Heart left ventricle (tissue), 13 donors: ENCODE measurements at regions not wholly inside any gene's neighbourhood (a gene's known extent, or its start where the extent isn't known, plus 50 kb on each side); places are given as distances from the start of the nearest gene placed in this dataset.

Source experiments
- CTCF ChIP-seq, 12 donors: fragments of 200-600 bp; sonication (generic) in 4 of 12; IDR thresholded peaks; one replicate each; pipeline versions ENCODE4 v1.5.0 to v1.8.0; 2018 to 2022; ENCODE audit warnings: antibody characterized with exemption in 12 of 12, mild to moderate bottlenecking in 5 of 12
- POLR2A ChIP-seq, 2 donors: fragments of 450-650 bp; IDR thresholded peaks; one replicate each; pipeline ENCODE4 v1.6.1; 2017; ENCODE audit warnings: antibody characterized with exemption in 2 of 2, mild to moderate bottlenecking in 2 of 2, moderate library complexity in 2 of 2
- donor health status: ischemic (EF 13 %, LVEDD 7.1; RV severe dilation, severe dysfunction).
- donor health status: DM: no; HTN: yes; CAD: no.
- donor health status: DM: no; HTN: no; CAD: no.
- donor health status: ischemic (EF 25% LVEDD 6.9; RV normal size, moderate dysfunction).
- donor health status: ischemic (EF 25% LVEDD 5.7; RV mildly dilated, moderate dysfunction).
- donor health status: ischemic (EF 35%, LVEDD 5.7; RV mildly dilated, moderate dysfunction).
- donor health status: nonischemic (EF 11% LVEDD 7.7; RV severe dilation, severe dysfunction).
- donor health status: DM: yes; HTN: yes; CAD: no.
- donor health status: PGD.
- donor health status: ischemic (EF 29% LVEDD 5.4; RV normal size, mild dysfunction).
- donor health status: nonischemic (EF 23%, LVEDD 6.1; RV moderate dilation, normal function).

- TF ChIP-seq POLR2A (IDR thresholded peaks at IDR 0.05) (no peak), CTCF (IDR thresholded peaks at IDR 0.05) (no peak)
Observed at GRCh38 chr5:135697251-135697958, 118.6 kb upstream of the CXCL14 start.
